SKM-1 (cell line): ENCODE measurements at regions not wholly inside any gene's neighbourhood (a gene's known extent, or its start where the extent isn't known, plus 50 kb on each side); places are given as distances from the start of the nearest gene placed in this dataset.

Experiments used
- DNase-seq: peaks from one replicate; lab custom pipeline; 2025; ENCODE audit not compliant: unreplicated experiment; lab: John Stamatoyannopoulos, UW

- DNase-seq, result no peak
These were observed 61.2 kb downstream of the KLF6 start for GRCh38 chr10:3723766-3724165.

GRCh38 chr10:3720228-3721019 lies 64.6 kb downstream of the KLF6 start:
- DNase-seq, result peak; percentile 85

- no peak for DNase-seq
These were observed 65.8 kb downstream of the KLF6 start for GRCh38 chr10:3719024-3719843.

- no peak for DNase-seq
These were observed 68.9 kb downstream of the KLF6 start for GRCh38 chr10:3716093-3716492.

- no peak for DNase-seq
These were observed 70.0 kb downstream of the KLF6 start for GRCh38 chr10:3714967-3715366.

- no peak for DNase-seq
These were observed 70.5 kb downstream of the KLF6 start for GRCh38 chr10:3714531-3714930.

- DNase-seq, result no peak
These were observed 72.3 kb downstream of the KLF6 start for GRCh38 chr10:3712707-3713106.

- no peak for DNase-seq
These were observed 73.1 kb downstream of the KLF6 start for GRCh38 chr10:3711918-3712317.

- no peak for DNase-seq
These were observed 74.2 kb downstream of the KLF6 start for GRCh38 chr10:3710764-3711163.

- DNase-seq, result no peak
These were observed 75.5 kb downstream of the KLF6 start for GRCh38 chr10:3709456-3710060.

GRCh38 chr10:3708852-3709251 lies 76.2 kb downstream of the KLF6 start:
- no peak for DNase-seq

GRCh38 chr10:3704565-3705325 lies 80.3 kb downstream of the KLF6 start:
- no peak for DNase-seq

GRCh38 chr10:3702569-3702968 lies 82.4 kb downstream of the KLF6 start:
- DNase-seq, result no peak

GRCh38 chr10:3702056-3702546 lies 82.9 kb downstream of the KLF6 start:
- DNase-seq, result no peak

- no peak for DNase-seq
These were observed 83.5 kb downstream of the KLF6 start for GRCh38 chr10:3701491-3701890.

GRCh38 chr10:3700531-3701076 lies 84.4 kb downstream of the KLF6 start:
- DNase-seq, result no peak

- DNase-seq, result no peak
These were observed 85.1 kb downstream of the KLF6 start for GRCh38 chr10:3699916-3700315.

- DNase-seq, result no peak
These were observed 86.7 kb downstream of the KLF6 start for GRCh38 chr10:3698312-3698711.

GRCh38 chr10:3693698-3694080 lies 91.3 kb downstream of the KLF6 start:
- no peak for DNase-seq

GRCh38 chr10:3693022-3693697 lies 91.8 kb downstream of the KLF6 start:
- no peak for DNase-seq
